HG02678 (cell line): ENCODE measurements at regions not wholly inside any gene's neighbourhood (a gene's known extent, or its start where the extent isn't known, plus 50 kb on each side); places are given as distances from the start of the nearest gene placed in this dataset.
"Not testable (repeated sequence)": the region's sequence is repeated elsewhere in the genome, so short reads cannot be mapped to it uniquely, and the experiment has no call there.

Experiments used
- ATAC-seq: cut with Tn5 transposase; IDR thresholded peaks from one replicate; pipeline ENCODE4 v1.9.1; 2021; ENCODE audit warnings: mild to moderate bottlenecking, moderate library complexity; ENCODE audit not compliant: unreplicated experiment

GRCh38 chr6:68238097-68238601, 396.9 kb upstream of the ADGRB3 start:
- ATAC-seq: peak; percentile 47

GRCh38 chr6:68237205-68237604, 397.9 kb upstream of the ADGRB3 start:
- ATAC-seq: no peak

- ATAC-seq: no peak
Observed at GRCh38 chr6:68235326-68235784, 399.7 kb upstream of the ADGRB3 start.

- no peak for ATAC-seq
Observed at GRCh38 chr6:68233623-68234022, 401.5 kb upstream of the ADGRB3 start.

- ATAC-seq: no peak
Observed at GRCh38 chr6:68229566-68229965, 405.5 kb upstream of the ADGRB3 start.

GRCh38 chr6:68226460-68226859, 408.6 kb upstream of the ADGRB3 start:
- ATAC-seq: no peak

GRCh38 chr6:68225729-68226128, 409.4 kb upstream of the ADGRB3 start:
- no peak for ATAC-seq

- no peak for ATAC-seq
Observed at GRCh38 chr6:68211242-68211795, 423.8 kb upstream of the ADGRB3 start.

- not testable (repeated sequence) for ATAC-seq
Observed at GRCh38 chr6:68207612-68208011, 427.5 kb upstream of the ADGRB3 start.

GRCh38 chr6:68200929-68201328, 434.2 kb upstream of the ADGRB3 start:
- no peak for ATAC-seq

- ATAC-seq: no peak
Observed at GRCh38 chr6:68197356-68197755, 437.7 kb upstream of the ADGRB3 start.

- no peak for ATAC-seq
Observed at GRCh38 chr6:68196645-68197044, 438.4 kb upstream of the ADGRB3 start.

- ATAC-seq: not testable (repeated sequence)
Observed at GRCh38 chr6:68195753-68196152, 439.3 kb upstream of the ADGRB3 start.

- no peak for ATAC-seq
Observed at GRCh38 chr6:68194846-68195478, 440.1 kb upstream of the ADGRB3 start.

GRCh38 chr6:68192988-68193387, 442.1 kb upstream of the ADGRB3 start:
- ATAC-seq: no peak

- ATAC-seq: no peak
Observed at GRCh38 chr6:68189217-68189815, 445.8 kb upstream of the ADGRB3 start.

- no peak for ATAC-seq
Observed at GRCh38 chr6:68186870-68187269, 448.2 kb upstream of the ADGRB3 start.

GRCh38 chr6:68182386-68182785, 452.7 kb upstream of the ADGRB3 start:
- no peak for ATAC-seq

- not testable (repeated sequence) for ATAC-seq
Observed at GRCh38 chr6:68181027-68181426, 454.1 kb upstream of the ADGRB3 start.

- ATAC-seq: no peak
Observed at GRCh38 chr6:68173616-68174015, 461.5 kb upstream of the ADGRB3 start.

- ATAC-seq: no peak
Observed at GRCh38 chr6:68169922-68170321, 465.2 kb upstream of the ADGRB3 start.

- ATAC-seq: no peak
Observed at GRCh38 chr6:68167604-68168003, 467.5 kb upstream of the ADGRB3 start.
